Spleen (tissue), 11 donors: ENCODE measurements at regions not wholly inside any gene's neighbourhood (a gene's known extent, or its start where the extent isn't known, plus 50 kb on each side); places are given as distances from the start of the nearest gene placed in this dataset.
A peak's percentile ranks its signal among the peaks of the same experiment; 100 is the strongest.

Source experiments
- DNase-seq: peaks from one replicate; pipeline ENCODE4 v3.0.0-alpha.2; 2020
- H3K27ac ChIP-seq, 8 donors: fragments of 200-600 bp; sonication (generic) in 7 of 8; 1 replicate in 4 of 8; 2 replicates in 4 of 8; pipeline versions ENCODE4 v1.5.0 to v1.8.0; 2016 to 2021; ENCODE audit warnings: inconsistent platforms in 4 of 8, mild to moderate bottlenecking in 4 of 8, moderate library complexity in 1 of 8
- H3K27me3 ChIP-seq, 7 donors: fragments of 200-600 bp; sonication (generic) in 6 of 7; replicated peaks in 1 of 7; 1 replicate in 4 of 7; 2 replicates in 3 of 7; pipeline versions ENCODE4 v1.5.0 to v1.8.0; 2016 to 2021; ENCODE audit warnings: inconsistent platforms in 3 of 7, mild to moderate bottlenecking in 1 of 7
- H3K36me3 ChIP-seq, 6 donors: fragments of 200-600 bp; sonication (generic) in 5 of 6; 1 replicate in 4 of 6; 2 replicates in 2 of 6; pipeline versions ENCODE4 v1.5.0 to v1.8.0; 2016 to 2021; ENCODE audit warnings: inconsistent platforms in 2 of 6
- H3K4me1 ChIP-seq, 6 donors: fragments of 200-600 bp; sonication (generic) in 5 of 6; 1 replicate in 3 of 6; 2 replicates in 3 of 6; pipeline versions ENCODE4 v1.5.0 to v1.8.0; 2016 to 2021; ENCODE audit warnings: inconsistent platforms in 3 of 6
- H3K4me3 ChIP-seq, 8 donors: fragments of 200-600 bp; sonication (generic) in 7 of 8; 1 replicate in 4 of 8; 2 replicates in 4 of 8; pipeline versions ENCODE4 v1.5.0 to v1.8.0; 2016 to 2021; ENCODE audit warnings: inconsistent platforms in 4 of 8, mild to moderate bottlenecking in 4 of 8, moderate library complexity in 2 of 8
- H3K9me3 ChIP-seq, 8 donors: fragments of 200-600 bp; sonication (generic) in 7 of 8; 1 replicate in 4 of 8; 2 replicates in 4 of 8; pipeline versions ENCODE4 v1.5.0 to v1.8.0; 2016 to 2021; ENCODE audit warnings: inconsistent platforms in 4 of 8
- POLR2A ChIP-seq, 3 donors: fragments of 450-650 bp; IDR thresholded peaks; one replicate each; pipeline ENCODE4 v1.5.1; 2017; ENCODE audit warnings: antibody characterized with exemption in 3 of 3, mild to moderate bottlenecking in 1 of 3
- POLR2AphosphoS5 ChIP-seq, 3 donors: sonication (generic); formaldehyde crosslinking; IDR thresholded peaks; one replicate each; pipeline ENCODE4 v1.5.1; 2017; ENCODE audit warnings: antibody characterized with exemption in 3 of 3
- WGBS, 5 donors: extraction: QIAGEN DNeasy Blood & Tissue Kit in 3 of 5; methylation state at CpG; one replicate each; pipeline versions ENCODE4 v1.1.5 to v1.1.7; 2013 to 2018; 5-methylcytosine and 5-hydroxymethylcytosine counted together
- intact Hi-C: fragments of 100-400 bp; cut with DNase I; formaldehyde crosslinking; loops from one replicate; pipeline ENCODE4 v1.15.0; 2023; ENCODE audit warnings: low total_unique reads
- TF ChIP-seq, protein P1 (sequence below), 11 experiments: fragments of 200-600 bp in 7 of 11; fragments of 450-650 bp in 4 of 11; sonication (generic) in 4 of 11; IDR thresholded peaks in 8 of 11; conservative IDR thresholded peaks in 3 of 11; 1 replicate in 7 of 11; 2 replicates in 4 of 11; pipeline versions ENCODE4 v1.4.0 to v1.8.0; 2016 to 2021; ENCODE audit warnings: antibody characterized with exemption in 11 of 11, inconsistent platforms in 4 of 11, mild to moderate bottlenecking in 1 of 11
- donor health status: healthy with polysubstance abuse.
- donor health status: DM: no; HTN: no; CAD: no; lungs with moderate emphysema.
- donor health status: DM: no; HTN: no; CAD: no.
- donor health status: Bipolar disorder and iron deficiency.
- donor health status: healthy.
- donor health status: DM: no; HTN: no; CAD: no.
- donor health status: DM: yes; HTN: yes; CAD: no.

DNA sequence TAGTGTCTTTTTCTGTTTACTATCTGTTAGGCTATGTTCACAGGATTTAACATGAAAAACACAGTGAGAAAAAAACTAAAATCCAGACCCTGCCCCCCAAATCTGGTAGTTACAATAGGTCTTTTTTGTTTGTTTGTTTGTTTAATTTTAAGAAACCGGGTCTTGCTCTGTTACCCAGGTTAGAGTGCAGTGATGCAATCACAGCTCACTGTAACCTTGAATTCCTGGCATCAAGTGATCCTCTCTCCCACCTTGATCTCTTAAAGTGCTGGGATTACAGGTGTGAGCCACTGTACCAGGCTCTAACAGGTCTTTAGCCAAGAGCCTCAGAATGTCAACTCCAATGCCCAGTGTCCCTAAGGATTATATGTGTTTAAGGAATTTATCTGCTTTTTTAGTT lies 88.0 kb upstream of the GOLIM4 start:
- Histone ChIP-seq H3K27ac (no peak overlapping the region), H3K4me3 (no peak overlapping the region), H3K9me3 (no peaks in the 10 kb centered on the region), H3K27me3 (no peaks in the 10 kb centered on the region), H3K36me3 (no peaks in the 10 kb centered on the region), H3K4me1 (no peaks in the 10 kb centered on the region)
- intact Hi-C loops: no loop called here
- TF ChIP-seq POLR2AphosphoS5 (IDR thresholded peaks at IDR 0.05): no peak
- no peak for TF ChIP-seq POLR2A (IDR thresholded peaks at IDR 0.05)
- TF ChIP-seq, protein P1, sequence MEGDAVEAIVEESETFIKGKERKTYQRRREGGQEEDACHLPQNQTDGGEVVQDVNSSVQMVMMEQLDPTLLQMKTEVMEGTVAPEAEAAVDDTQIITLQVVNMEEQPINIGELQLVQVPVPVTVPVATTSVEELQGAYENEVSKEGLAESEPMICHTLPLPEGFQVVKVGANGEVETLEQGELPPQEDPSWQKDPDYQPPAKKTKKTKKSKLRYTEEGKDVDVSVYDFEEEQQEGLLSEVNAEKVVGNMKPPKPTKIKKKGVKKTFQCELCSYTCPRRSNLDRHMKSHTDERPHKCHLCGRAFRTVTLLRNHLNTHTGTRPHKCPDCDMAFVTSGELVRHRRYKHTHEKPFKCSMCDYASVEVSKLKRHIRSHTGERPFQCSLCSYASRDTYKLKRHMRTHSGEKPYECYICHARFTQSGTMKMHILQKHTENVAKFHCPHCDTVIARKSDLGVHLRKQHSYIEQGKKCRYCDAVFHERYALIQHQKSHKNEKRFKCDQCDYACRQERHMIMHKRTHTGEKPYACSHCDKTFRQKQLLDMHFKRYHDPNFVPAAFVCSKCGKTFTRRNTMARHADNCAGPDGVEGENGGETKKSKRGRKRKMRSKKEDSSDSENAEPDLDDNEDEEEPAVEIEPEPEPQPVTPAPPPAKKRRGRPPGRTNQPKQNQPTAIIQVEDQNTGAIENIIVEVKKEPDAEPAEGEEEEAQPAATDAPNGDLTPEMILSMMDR (IDR thresholded peaks at IDR 0.05 in 8 of 11, conservative IDR thresholded peaks at IDR 0.05 in 3 of 11): no peak
- WGBS, 5 donors: 61 to 79% (median 69%) methylated on average over 1 of the region's 1 CpG
- DNase-seq: no peak

DNA sequence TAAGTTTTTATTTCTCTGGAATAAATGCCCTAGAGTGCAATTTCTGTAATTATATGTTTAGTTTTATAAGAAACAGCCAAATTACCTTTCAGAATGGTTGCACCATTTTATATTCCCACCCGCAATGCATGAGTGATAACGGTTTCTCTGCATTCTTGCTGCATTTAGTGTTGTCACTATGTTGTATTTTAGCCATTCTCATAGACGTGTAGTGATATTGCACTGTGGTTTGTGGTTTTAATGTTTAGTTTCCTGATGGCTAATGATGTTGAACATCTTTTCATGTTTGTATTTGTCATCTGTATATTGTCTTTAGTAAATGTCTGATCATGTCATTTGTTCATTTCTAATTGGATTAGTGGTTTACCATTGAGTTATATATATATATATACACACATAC lies 73.0 kb upstream of the GOLIM4 start:
- H3K9me3 ChIP-seq: no peaks in the 10 kb centered on the region
- no peak overlapping the region for H3K4me3 ChIP-seq
- no peaks in the 10 kb centered on the region for H3K36me3 ChIP-seq
- 47 to 63% (median 55%) methylated on average over 3 of the region's 3 CpGs for WGBS, 5 donors
- no peak overlapping the region for H3K27ac ChIP-seq
- intact Hi-C loops: no loop called here
- peaks cover 0 to 9% (median 2%) of the 10 kb centered on the region in 6 donors for H3K4me1 ChIP-seq
- no peaks in the 10 kb centered on the region for H3K27me3 ChIP-seq
- DNase-seq: no peak
- TF ChIP-seq, protein P1 (IDR thresholded peaks at IDR 0.05 in 8 of 11, conservative IDR thresholded peaks at IDR 0.05 in 3 of 11): no peak
- TF ChIP-seq POLR2AphosphoS5 (IDR thresholded peaks at IDR 0.05): no peak
- no peak for TF ChIP-seq POLR2A (IDR thresholded peaks at IDR 0.05)

DNA sequence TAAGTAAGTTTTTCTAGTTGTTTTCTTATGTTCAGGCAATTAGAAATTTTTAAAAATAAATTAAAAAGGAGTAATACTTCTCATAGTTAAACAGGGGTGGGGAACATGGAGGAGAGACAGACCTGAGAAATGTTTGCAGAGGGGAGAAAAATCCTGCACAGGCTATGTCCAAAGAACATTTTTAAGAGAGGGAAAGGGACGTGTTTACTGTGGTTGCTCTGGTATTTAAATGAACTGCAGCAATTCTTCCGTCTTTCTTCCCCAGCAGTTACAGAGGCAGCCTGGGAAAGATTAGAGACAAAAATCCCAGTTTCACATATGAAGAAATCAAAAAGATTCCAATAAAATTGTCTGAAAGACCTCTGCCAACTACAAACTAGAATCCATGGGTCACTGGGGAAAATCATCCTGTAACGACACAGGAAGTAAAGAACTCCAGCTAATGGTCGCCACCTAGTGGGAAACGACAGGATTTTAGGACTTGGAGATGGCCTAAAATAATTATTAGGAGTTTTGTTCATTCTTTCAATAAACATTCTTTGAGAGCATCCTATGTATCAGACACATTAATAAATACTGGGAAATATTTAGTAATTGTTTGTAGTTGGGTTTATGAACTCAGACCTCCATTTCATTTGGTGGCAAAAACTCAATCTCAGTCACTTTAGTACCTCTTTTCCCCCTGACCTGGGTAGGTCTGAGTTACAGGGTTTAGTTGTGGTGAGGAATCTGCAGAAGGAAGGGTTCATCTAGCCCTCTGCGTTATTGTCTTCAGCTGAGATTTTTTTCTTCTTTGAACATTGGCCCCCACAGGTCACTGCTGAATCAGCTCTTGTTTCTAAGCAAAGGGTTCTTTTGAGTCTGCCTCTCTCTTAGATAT lies 69.9 kb upstream of the GOLIM4 start:
- Histone ChIP-seq H3K36me3 (no peaks in the 10 kb centered on the region), H3K4me1 (peaks cover 0 to 9% (median 2%) of the 10 kb centered on the region in 6 donors), H3K4me3 (peak overlapping the region in 1 of 8 donors; percentile 17), H3K27me3 (no peaks in the 10 kb centered on the region), H3K27ac (no peak overlapping the region), H3K9me3 (no peaks in the 10 kb centered on the region)
- intact Hi-C loops: loop anchor here (2.0 kb wide), 1 partner anchor 117 kb away; no protein-coding TSS in a partner anchor
- no peak for DNase-seq
- 8 to 15% (median 14%) methylated on average over 6 of the region's 6 CpGs for WGBS, 5 donors
- TF ChIP-seq POLR2AphosphoS5 (IDR thresholded peaks at IDR 0.05) (no peak), POLR2A (IDR thresholded peaks at IDR 0.05) (no peak)
- TF ChIP-seq, protein P1 (IDR thresholded peaks at IDR 0.05 in 8 of 11, conservative IDR thresholded peaks at IDR 0.05 in 3 of 11): peak; percentile 24 to 74 (median 69)

DNA sequence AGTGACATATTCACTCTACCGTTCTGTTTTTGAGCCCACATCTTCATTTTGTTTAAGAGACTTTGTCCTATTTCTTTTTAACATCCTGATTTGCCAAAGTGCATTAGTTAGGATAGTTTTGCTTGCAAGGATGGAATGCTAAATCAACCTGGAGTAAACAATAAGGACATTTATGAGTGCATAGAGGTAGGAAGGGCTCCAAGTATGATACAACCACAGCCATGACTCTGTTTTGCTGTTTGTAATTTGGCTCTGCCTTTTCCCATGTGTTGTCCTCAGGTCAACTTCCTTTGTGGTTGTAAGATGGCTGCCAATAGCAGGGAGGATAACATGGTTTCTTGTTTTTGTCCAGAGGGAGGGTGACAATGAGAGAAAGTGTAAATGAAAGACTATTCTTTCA lies 66.4 kb upstream of the GOLIM4 start:
- H3K9me3 ChIP-seq: no peaks in the 10 kb centered on the region
- no peaks in the 10 kb centered on the region for H3K36me3 ChIP-seq
- H3K4me3 ChIP-seq: no peak overlapping the region
- intact Hi-C loops: no loop called here
- TF ChIP-seq, protein P1 (IDR thresholded peaks at IDR 0.05 in 8 of 11, conservative IDR thresholded peaks at IDR 0.05 in 3 of 11): no peak
- TF ChIP-seq POLR2AphosphoS5 (IDR thresholded peaks at IDR 0.05): no peak
- no peaks in the 10 kb centered on the region for H3K27me3 ChIP-seq
- H3K27ac ChIP-seq: no peak overlapping the region
- no peak for DNase-seq
- H3K4me1 ChIP-seq: peaks cover 0 to 9% (median 2%) of the 10 kb centered on the region in 6 donors
- WGBS, 5 donors: 87 to 94% (median 91%) methylated on average over 1 of the region's 1 CpG
